Esophagus squamous epithelium (tissue), 4 donors: ENCODE measurements at regions not wholly inside any gene's neighbourhood (a gene's known extent, or its start where the extent isn't known, plus 50 kb on each side); places are given as distances from the start of the nearest gene placed in this dataset.

Source experiments
- POLR2A ChIP-seq, 4 donors: fragments of 450-650 bp; IDR thresholded peaks; one replicate each; pipeline ENCODE4 v1.6.1; 2017; ENCODE audit warnings: antibody characterized with exemption in 4 of 4, mild to moderate bottlenecking in 4 of 4, moderate library complexity in 3 of 4
- TF ChIP-seq, protein P1 (sequence below), 6 experiments: fragments of 450-650 bp in 4 of 6; fragments of 200-600 bp in 2 of 6; sonication (generic) in 2 of 6; IDR thresholded peaks; one replicate each; pipeline ENCODE4 v1.5.1; 2016 to 2019; ENCODE audit warnings: antibody characterized with exemption in 6 of 6, mild to moderate bottlenecking in 4 of 6, moderate library complexity in 4 of 6

GRCh38 chr2:81194176-81194575, 889.6 kb upstream of the LRRTM1 start:
- TF ChIP-seq, protein P1, sequence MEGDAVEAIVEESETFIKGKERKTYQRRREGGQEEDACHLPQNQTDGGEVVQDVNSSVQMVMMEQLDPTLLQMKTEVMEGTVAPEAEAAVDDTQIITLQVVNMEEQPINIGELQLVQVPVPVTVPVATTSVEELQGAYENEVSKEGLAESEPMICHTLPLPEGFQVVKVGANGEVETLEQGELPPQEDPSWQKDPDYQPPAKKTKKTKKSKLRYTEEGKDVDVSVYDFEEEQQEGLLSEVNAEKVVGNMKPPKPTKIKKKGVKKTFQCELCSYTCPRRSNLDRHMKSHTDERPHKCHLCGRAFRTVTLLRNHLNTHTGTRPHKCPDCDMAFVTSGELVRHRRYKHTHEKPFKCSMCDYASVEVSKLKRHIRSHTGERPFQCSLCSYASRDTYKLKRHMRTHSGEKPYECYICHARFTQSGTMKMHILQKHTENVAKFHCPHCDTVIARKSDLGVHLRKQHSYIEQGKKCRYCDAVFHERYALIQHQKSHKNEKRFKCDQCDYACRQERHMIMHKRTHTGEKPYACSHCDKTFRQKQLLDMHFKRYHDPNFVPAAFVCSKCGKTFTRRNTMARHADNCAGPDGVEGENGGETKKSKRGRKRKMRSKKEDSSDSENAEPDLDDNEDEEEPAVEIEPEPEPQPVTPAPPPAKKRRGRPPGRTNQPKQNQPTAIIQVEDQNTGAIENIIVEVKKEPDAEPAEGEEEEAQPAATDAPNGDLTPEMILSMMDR (IDR thresholded peaks at IDR 0.05), result no peak
- TF ChIP-seq POLR2A (IDR thresholded peaks at IDR 0.05), result no peak
